ENCODE measurements at regions not wholly inside any gene's neighbourhood (a gene's known extent, or its start where the extent isn't known, plus 50 kb on each side); places are given as distances from the start of the nearest gene placed in this dataset.

- H3K36me3 ChIP-seq (ENCODE audit: control insufficient read depth, insufficient read depth, low read length) = peaks cover 89% of the 10 kb centered on the region
- H3K27ac ChIP-seq (ENCODE audit: insufficient read depth, low read depth, low read length, poor library complexity, severe bottlenecking) = no peak overlapping the region
- H3K4me3 ChIP-seq (ENCODE audit: insufficient read depth, low read depth, low read length) = no peak overlapping the region
- no peaks in the 10 kb centered on the region for H3K27me3 ChIP-seq (ENCODE audit: control insufficient read depth, insufficient read depth, low read length, poor library complexity, severe bottlenecking)
- WGBS, 2 experiments = 75 to 77% methylated on average over 7 of the region's 7 CpGs
- H3K9me3 ChIP-seq (ENCODE audit: control insufficient read depth, low read length) = no peaks in the 10 kb centered on the region
- no peaks in the 10 kb centered on the region for H3K4me1 ChIP-seq (ENCODE audit: control insufficient read depth, insufficient read depth, low read length)
These were observed 51.0 kb downstream of the IARS1 start for GRCh38 chr9:92242260-92243136.

- no peaks in the 10 kb centered on the region for H3K27me3 ChIP-seq (ENCODE audit: control insufficient read depth, insufficient read depth, low read length, poor library complexity, severe bottlenecking)
- no peak overlapping the region for H3K27ac ChIP-seq (ENCODE audit: insufficient read depth, low read depth, low read length, poor library complexity, severe bottlenecking)
- WGBS, 2 experiments = 96 to 99% methylated on average over 3 of the region's 3 CpGs
- no peaks in the 10 kb centered on the region for H3K4me1 ChIP-seq (ENCODE audit: control insufficient read depth, insufficient read depth, low read length)
- H3K9me3 ChIP-seq (ENCODE audit: control insufficient read depth, low read length) = no peaks in the 10 kb centered on the region
- no peak overlapping the region for H3K4me3 ChIP-seq (ENCODE audit: insufficient read depth, low read depth, low read length)
- H3K36me3 ChIP-seq (ENCODE audit: control insufficient read depth, insufficient read depth, low read length) = peaks cover 46% of the 10 kb centered on the region
These were observed 56.6 kb downstream of the IARS1 start for GRCh38 chr9:92236915-92237314.

GRCh38 chr9:92236465-92236864, 57.0 kb downstream of the IARS1 start:
- Histone ChIP-seq H3K4me3 (ENCODE audit: insufficient read depth, low read depth, low read length) (no peak overlapping the region), H3K9me3 (ENCODE audit: control insufficient read depth, low read length) (no peaks in the 10 kb centered on the region), H3K27ac (ENCODE audit: insufficient read depth, low read depth, low read length, poor library complexity, severe bottlenecking) (no peak overlapping the region), H3K36me3 (ENCODE audit: control insufficient read depth, insufficient read depth, low read length) (peaks cover 45% of the 10 kb centered on the region), H3K4me1 (ENCODE audit: control insufficient read depth, insufficient read depth, low read length) (no peaks in the 10 kb centered on the region), H3K27me3 (ENCODE audit: control insufficient read depth, insufficient read depth, low read length, poor library complexity, severe bottlenecking) (no peaks in the 10 kb centered on the region)
- WGBS, 2 experiments = 91 to 94% methylated on average over 4 of the region's 4 CpGs

- WGBS, 2 experiments = 89 to 93% methylated on average over 5 of the region's 5 CpGs
- Histone ChIP-seq H3K4me1 (ENCODE audit: control insufficient read depth, insufficient read depth, low read length) (no peaks in the 10 kb centered on the region), H3K9me3 (ENCODE audit: control insufficient read depth, low read length) (no peaks in the 10 kb centered on the region), H3K27me3 (ENCODE audit: control insufficient read depth, insufficient read depth, low read length, poor library complexity, severe bottlenecking) (no peaks in the 10 kb centered on the region), H3K36me3 (ENCODE audit: control insufficient read depth, insufficient read depth, low read length) (peaks cover 26% of the 10 kb centered on the region), H3K4me3 (ENCODE audit: insufficient read depth, low read depth, low read length) (no peak overlapping the region), H3K27ac (ENCODE audit: insufficient read depth, low read depth, low read length, poor library complexity, severe bottlenecking) (no peak overlapping the region)
These were observed 59.0 kb downstream of the IARS1 start for GRCh38 chr9:92234514-92234913.

- Histone ChIP-seq H3K36me3 (ENCODE audit: control insufficient read depth, insufficient read depth, low read length) (peaks cover 25% of the 10 kb centered on the region), H3K27ac (ENCODE audit: insufficient read depth, low read depth, low read length, poor library complexity, severe bottlenecking) (no peak overlapping the region)
- 98 to 100% methylated on average over 1 of the region's 1 CpG for WGBS, 2 experiments
These were observed 61.3 kb downstream of the IARS1 start for GRCh38 chr9:92232190-92232589.

GRCh38 chr9:92228628-92229027, 64.9 kb downstream of the IARS1 start:
- no peaks in the 10 kb centered on the region for H3K4me1 ChIP-seq (ENCODE audit: control insufficient read depth, insufficient read depth, low read length)
- H3K27ac ChIP-seq (ENCODE audit: insufficient read depth, low read depth, low read length, poor library complexity, severe bottlenecking) = no peak overlapping the region
- no peak overlapping the region for H3K4me3 ChIP-seq (ENCODE audit: insufficient read depth, low read depth, low read length)
- no peaks in the 10 kb centered on the region for H3K27me3 ChIP-seq (ENCODE audit: control insufficient read depth, insufficient read depth, low read length, poor library complexity, severe bottlenecking)
- 94 to 100% methylated on average over 2 of the region's 2 CpGs for WGBS, 2 experiments
- peaks cover 28% of the 10 kb centered on the region for H3K36me3 ChIP-seq (ENCODE audit: control insufficient read depth, insufficient read depth, low read length)
- no peaks in the 10 kb centered on the region for H3K9me3 ChIP-seq (ENCODE audit: control insufficient read depth, low read length)

More at GRCh38 chr9:92232190-92232589, 61.3 kb downstream of the IARS1 start:
- no peaks in the 10 kb centered on the region for H3K9me3 ChIP-seq (ENCODE audit: control insufficient read depth, low read length)
- no peaks in the 10 kb centered on the region for H3K27me3 ChIP-seq (ENCODE audit: control insufficient read depth, insufficient read depth, low read length, poor library complexity, severe bottlenecking)
- H3K4me1 ChIP-seq (ENCODE audit: control insufficient read depth, insufficient read depth, low read length) = no peaks in the 10 kb centered on the region
- no peak overlapping the region for H3K4me3 ChIP-seq (ENCODE audit: insufficient read depth, low read depth, low read length)

- H3K27me3 ChIP-seq (ENCODE audit: control insufficient read depth, insufficient read depth, low read length, poor library complexity, severe bottlenecking) = no peaks in the 10 kb centered on the region
- H3K9me3 ChIP-seq (ENCODE audit: control insufficient read depth, low read length) = no peaks in the 10 kb centered on the region
- H3K4me1 ChIP-seq (ENCODE audit: control insufficient read depth, insufficient read depth, low read length) = no peaks in the 10 kb centered on the region
- 96 to 97% methylated on average over 4 of the region's 4 CpGs for WGBS, 2 experiments
- no peak overlapping the region for H3K27ac ChIP-seq (ENCODE audit: insufficient read depth, low read depth, low read length, poor library complexity, severe bottlenecking)
- peaks cover 47% of the 10 kb centered on the region for H3K36me3 ChIP-seq (ENCODE audit: control insufficient read depth, insufficient read depth, low read length)
- H3K4me3 ChIP-seq (ENCODE audit: insufficient read depth, low read depth, low read length) = no peak overlapping the region
These were observed 69.3 kb downstream of the IARS1 start for GRCh38 chr9:92224177-92224576.

- Histone ChIP-seq H3K4me3 (ENCODE audit: insufficient read depth, low read depth, low read length) (no peak overlapping the region), H3K27me3 (ENCODE audit: control insufficient read depth, insufficient read depth, low read length, poor library complexity, severe bottlenecking) (no peaks in the 10 kb centered on the region), H3K36me3 (ENCODE audit: control insufficient read depth, insufficient read depth, low read length) (peaks cover 45% of the 10 kb centered on the region), H3K9me3 (ENCODE audit: control insufficient read depth, low read length) (no peaks in the 10 kb centered on the region), H3K27ac (ENCODE audit: insufficient read depth, low read depth, low read length, poor library complexity, severe bottlenecking) (no peak overlapping the region), H3K4me1 (ENCODE audit: control insufficient read depth, insufficient read depth, low read length) (no peaks in the 10 kb centered on the region)
- WGBS, 2 experiments = 99% methylated on average over 2 of the region's 2 CpGs
These were observed 69.7 kb downstream of the IARS1 start for GRCh38 chr9:92223758-92224157.

- no peak overlapping the region for H3K4me3 ChIP-seq (ENCODE audit: insufficient read depth, low read depth, low read length)
- H3K27ac ChIP-seq (ENCODE audit: insufficient read depth, low read depth, low read length, poor library complexity, severe bottlenecking) = no peak overlapping the region
- no peaks in the 10 kb centered on the region for H3K4me1 ChIP-seq (ENCODE audit: control insufficient read depth, insufficient read depth, low read length)
- peaks cover 29% of the 10 kb centered on the region for H3K36me3 ChIP-seq (ENCODE audit: control insufficient read depth, insufficient read depth, low read length)
- 95% methylated on average over 6 to 7 of the region's 7 CpGs for WGBS, 2 experiments
- H3K27me3 ChIP-seq (ENCODE audit: control insufficient read depth, insufficient read depth, low read length, poor library complexity, severe bottlenecking) = no peaks in the 10 kb centered on the region
- H3K9me3 ChIP-seq (ENCODE audit: control insufficient read depth, low read length) = no peaks in the 10 kb centered on the region
These were observed 84.6 kb downstream of the IARS1 start for GRCh38 chr9:92208693-92209524.

- WGBS, 2 experiments = 93 to 96% methylated on average over 1 of the region's 1 CpG
- Histone ChIP-seq H3K9me3 (ENCODE audit: control insufficient read depth, low read length) (no peaks in the 10 kb centered on the region), H3K4me1 (ENCODE audit: control insufficient read depth, insufficient read depth, low read length) (no peaks in the 10 kb centered on the region), H3K4me3 (ENCODE audit: insufficient read depth, low read depth, low read length) (no peak overlapping the region), H3K36me3 (ENCODE audit: control insufficient read depth, insufficient read depth, low read length) (peaks cover 19% of the 10 kb centered on the region), H3K27ac (ENCODE audit: insufficient read depth, low read depth, low read length, poor library complexity, severe bottlenecking) (no peak overlapping the region), H3K27me3 (ENCODE audit: control insufficient read depth, insufficient read depth, low read length, poor library complexity, severe bottlenecking) (no peaks in the 10 kb centered on the region)
These were observed 87.0 kb downstream of the IARS1 start for GRCh38 chr9:92206488-92206887.
